HPDE6-E6E7 (cell line): ENCODE measurements at regions not wholly inside any gene's neighbourhood (a gene's known extent, or its start where the extent isn't known, plus 50 kb on each side); places are given as distances from the start of the nearest gene placed in this dataset.
A peak's percentile ranks its signal among the peaks of the same experiment; 100 is the strongest.

Experiments
- DNase-seq: peaks from one replicate; pipeline ENCODE4 v3.0.0; 2011; ENCODE audit warnings: missing footprints; ENCODE audit errors: extremely low spot score

- no peak for DNase-seq
Observed at GRCh38 chr18:75496151-75496550, 68.6 kb upstream of the SMIM21 start.

DNA sequence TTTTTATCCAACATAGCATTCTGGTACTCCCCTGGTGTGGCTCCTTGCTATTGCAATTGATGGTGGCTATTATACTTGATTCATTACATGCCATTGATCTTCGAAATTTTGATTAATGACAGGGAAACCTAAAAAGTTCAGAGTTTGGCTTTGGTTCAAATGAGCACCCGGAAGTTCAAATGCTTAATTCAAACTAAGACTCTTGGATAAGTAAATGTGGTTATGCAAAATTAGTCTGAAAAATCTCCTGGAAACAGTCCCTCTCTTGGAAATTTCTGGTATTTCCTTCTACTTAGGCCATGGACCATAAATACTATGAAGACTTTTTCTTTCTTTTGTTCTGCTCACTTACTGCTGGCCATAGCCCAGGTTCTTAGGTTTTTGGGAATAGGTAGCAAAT, 65.3 kb upstream of the SMIM21 start:
- no peak for DNase-seq

DNA sequence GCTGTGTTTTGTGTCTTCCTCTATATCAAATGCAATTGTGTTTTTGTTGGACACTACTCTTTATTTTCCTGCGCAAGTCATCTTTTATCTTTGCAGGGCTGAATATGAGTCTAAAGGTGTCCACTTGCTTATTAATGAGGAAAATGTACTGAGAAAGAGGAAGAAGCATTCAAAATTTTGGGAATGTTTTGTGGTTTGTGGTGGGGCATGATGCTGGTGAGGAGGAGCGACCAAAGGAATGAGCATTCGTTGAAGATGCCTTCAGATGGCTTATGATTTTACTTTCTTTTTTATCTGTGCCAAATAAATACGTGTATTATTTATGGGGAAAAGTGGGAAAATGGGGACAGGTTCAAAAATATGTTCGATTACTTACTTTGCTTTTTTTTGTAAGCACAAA, 63.9 kb upstream of the SMIM21 start:
- DNase-seq: no peak

DNA sequence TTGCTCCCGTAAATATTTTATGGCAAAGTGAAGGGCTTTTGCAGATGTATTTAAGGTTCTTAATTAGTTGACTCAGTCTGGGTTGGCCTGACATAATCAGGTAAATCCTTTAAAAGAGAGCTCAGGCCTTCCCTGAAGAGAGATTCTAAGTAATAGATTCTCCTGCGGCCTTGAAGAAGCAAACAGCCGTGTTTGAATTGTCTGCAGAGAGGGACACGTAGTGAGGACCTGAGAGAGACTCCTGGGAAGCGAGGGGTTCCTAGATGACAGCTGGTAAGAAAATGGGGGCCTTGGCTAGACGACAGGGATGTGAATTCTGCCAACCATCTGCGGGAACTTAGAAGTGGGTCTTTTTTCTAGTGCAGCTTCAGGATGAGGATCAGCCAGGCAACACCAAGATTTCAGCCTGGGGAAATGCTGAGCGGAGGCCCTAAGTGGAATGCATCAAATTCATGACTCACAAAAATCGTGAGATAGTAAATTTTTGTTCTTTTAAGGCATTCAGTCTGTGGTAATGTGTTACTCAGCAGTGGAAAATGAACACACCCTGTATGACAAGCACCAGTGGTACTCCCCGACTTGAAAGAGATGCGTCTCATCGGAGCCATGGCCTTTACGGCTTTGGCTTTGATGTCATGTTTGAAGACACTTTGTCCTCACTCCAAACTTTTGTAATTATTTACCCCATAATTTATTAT, 62.1 kb upstream of the SMIM21 start:
- peak; percentile 34 for DNase-seq

DNA sequence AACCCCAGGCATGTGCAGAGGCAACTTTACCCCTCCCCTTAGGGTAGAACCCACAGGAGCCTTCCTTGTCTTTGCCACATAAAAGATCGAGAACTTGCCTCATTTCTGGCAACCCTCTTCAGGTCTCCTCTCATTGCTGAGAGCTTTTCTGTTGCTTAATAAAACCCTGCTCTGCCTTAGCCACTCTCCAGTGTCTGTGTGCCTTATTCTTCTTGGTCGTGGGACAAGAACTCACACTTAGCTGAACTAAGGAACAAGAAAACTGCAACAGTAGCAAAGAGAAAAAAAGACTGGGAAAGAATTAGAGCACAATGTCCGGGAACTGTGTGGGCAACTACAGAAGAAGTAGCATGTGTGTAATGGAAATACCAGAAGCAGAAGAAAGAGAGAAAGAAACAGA, 56.2 kb upstream of the SMIM21 start:
- DNase-seq: no peak

GRCh38 chr18:75482880-75483279, 55.4 kb upstream of the SMIM21 start:
- DNase-seq: no peak

DNA sequence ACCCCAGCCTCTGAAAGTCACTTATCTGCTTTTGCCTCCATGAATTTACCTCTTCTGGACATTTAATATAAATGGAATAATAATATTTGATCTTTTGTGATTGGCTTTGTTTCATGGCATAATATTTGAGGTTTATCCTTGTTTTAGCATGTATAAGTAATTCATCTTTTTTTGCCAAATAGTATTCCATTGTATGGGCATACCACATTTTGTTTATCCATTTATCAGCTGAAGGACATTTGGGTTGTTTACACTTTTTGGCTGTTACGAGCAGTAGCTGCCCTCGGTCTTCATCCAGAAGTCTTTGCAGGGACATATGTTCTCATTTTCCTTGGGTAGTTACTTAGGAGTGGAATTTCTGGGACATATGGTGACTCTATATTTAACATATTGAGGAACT, 53.0 kb upstream of the SMIM21 start:
- no peak for DNase-seq

GRCh38 chr18:75478996-75479880, 51.7 kb upstream of the SMIM21 start:
- peak; percentile 29 for DNase-seq

GRCh38 chr18:75477900-75478299, 50.4 kb upstream of the SMIM21 start:
- DNase-seq: no peak
